HG03354 (cell line): ENCODE measurements at regions not wholly inside any gene's neighbourhood (a gene's known extent, or its start where the extent isn't known, plus 50 kb on each side); places are given as distances from the start of the nearest gene placed in this dataset.
A peak's percentile ranks its signal among the peaks of the same experiment; 100 is the strongest.
"Not testable (repeated sequence)": the region's sequence is repeated elsewhere in the genome, so short reads cannot be mapped to it uniquely, and the experiment has no call there.

Experiments used
- ATAC-seq: cut with Tn5 transposase; IDR thresholded peaks from one replicate; pipeline ENCODE4 v1.9.1; 2021; ENCODE audit warnings: mild to moderate bottlenecking; ENCODE audit not compliant: unreplicated experiment, poor library complexity, severe bottlenecking

DNA sequence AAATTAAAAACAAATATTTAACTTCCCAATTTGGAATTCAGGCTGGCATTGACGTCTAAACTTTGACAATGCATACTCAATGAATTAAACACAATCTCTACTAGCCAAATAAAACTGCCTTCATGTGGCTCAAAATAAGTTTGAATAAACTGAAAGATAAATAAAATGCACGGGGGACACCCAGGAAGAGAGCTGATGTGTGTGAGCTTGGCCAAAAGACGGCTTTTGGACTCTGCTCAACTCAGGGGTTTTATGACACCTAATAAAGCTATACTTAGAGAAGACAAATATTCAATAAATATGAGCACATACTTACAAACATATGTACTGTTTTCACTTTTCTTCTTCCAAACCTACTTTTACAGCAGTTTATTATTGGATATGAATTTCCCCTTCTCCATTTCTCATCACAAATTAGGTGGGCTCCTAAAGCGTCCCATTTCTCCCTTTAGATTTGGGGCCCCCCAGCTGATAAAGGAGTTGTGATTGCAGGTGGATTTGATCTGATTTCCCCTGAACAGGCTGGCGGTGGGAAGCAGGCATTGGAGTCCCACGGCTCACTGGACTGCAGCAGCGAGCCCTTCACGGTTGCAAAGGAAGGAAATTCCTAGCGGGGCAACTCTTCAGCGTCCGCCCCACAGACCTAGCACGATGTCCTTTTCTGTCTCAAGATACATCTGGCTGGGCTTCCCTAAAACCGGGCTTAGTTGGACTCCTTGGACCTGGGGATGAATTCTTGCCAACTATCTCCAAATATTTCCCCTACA lies 79.6 kb downstream of the INSIG1 start:
- ATAC-seq: no peak

GRCh38 chr7:155377838-155378579 lies 79.9 kb upstream of the EN2 start:
- ATAC-seq: no peak

- ATAC-seq: no peak
Measured at GRCh38 chr7:155378580-155378934, 79.4 kb upstream of the EN2 start.

DNA sequence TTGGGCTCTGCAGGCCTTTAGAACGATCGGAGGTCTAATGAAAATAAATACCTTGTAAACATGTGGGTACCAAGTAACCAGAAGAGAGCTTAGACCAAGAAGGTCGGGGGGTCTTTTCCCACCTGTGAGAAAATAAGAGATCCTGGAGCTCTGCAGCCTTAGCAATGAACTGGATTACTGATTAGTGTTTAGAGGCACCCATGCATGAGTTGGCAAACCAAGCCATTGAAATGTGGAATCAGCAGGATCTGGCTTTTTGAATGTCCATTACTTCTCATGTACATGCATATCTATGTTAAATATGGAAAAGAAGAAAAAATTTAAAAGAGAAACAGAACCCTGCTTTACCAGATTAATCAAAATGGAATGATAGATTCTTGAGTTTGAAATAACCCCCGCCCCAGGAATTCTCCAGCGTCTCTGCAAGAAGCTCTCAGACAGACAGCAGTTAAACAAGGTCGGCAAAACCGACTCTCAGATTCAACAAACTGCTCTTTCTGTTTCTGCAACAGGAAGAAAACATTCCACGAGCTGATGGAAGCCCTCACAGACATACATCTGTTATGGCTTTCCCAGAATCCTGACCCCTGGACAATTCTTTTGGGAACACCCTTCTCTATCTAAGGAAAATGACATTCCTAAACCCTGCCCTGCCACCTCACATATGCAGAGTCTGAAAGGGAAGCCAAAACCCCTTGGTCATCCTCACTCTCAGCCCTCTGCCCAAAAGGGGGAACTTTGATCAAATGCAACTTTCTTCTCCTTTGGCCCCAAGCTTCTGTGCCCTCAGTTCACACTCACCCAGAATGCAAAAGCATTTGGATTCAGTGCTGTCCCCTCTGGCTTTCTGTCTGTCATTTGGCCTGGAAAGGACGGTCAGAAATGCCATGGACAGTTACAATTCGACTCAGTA lies 78.7 kb upstream of the EN2 start:
- no peak for ATAC-seq

GRCh38 chr7:155380221-155380861 lies 77.6 kb upstream of the EN2 start:
- ATAC-seq: peak; percentile 84

DNA sequence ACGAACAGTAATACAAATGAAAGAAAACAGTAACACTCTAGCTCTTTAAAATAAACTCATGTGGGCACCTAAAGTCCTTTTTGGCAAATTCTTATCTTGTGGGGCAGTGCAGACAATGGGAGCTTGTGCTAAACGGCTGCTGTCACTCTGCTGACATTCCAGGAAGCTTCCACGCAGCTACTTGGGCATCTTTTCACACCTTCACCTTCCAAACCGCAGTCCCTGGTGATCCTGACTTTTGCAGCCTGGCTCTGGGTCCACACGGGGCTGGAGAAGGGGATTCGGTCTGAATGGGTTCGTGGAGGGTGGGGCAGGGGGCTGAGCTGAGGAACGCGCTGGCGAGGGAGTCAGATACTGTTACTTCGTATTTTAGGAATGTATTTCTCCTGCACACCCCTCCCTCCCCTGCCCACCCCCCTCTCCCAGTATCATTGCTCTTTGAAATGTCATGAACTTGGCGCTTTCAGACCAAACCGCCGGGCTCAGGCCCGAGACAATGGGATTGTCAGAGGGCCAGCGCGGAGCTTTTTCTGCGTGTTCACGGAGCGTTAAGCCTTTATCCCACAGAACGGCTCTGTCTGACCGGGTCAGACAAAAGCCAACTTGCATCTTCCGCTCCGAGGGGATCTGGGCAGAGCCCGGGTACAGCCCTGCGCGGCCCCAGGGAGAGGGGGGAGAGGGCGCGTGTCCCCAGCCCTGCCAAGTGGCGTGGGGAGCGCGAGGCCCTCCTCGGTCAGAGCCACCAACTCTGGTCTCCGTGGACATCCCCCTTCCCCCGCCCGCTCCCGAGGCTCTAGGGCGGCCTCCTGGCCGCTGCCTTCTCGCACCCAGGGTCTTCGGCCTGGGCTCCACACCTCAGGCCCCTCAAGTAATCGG lies 76.7 kb upstream of the EN2 start:
- no peak for ATAC-seq

DNA sequence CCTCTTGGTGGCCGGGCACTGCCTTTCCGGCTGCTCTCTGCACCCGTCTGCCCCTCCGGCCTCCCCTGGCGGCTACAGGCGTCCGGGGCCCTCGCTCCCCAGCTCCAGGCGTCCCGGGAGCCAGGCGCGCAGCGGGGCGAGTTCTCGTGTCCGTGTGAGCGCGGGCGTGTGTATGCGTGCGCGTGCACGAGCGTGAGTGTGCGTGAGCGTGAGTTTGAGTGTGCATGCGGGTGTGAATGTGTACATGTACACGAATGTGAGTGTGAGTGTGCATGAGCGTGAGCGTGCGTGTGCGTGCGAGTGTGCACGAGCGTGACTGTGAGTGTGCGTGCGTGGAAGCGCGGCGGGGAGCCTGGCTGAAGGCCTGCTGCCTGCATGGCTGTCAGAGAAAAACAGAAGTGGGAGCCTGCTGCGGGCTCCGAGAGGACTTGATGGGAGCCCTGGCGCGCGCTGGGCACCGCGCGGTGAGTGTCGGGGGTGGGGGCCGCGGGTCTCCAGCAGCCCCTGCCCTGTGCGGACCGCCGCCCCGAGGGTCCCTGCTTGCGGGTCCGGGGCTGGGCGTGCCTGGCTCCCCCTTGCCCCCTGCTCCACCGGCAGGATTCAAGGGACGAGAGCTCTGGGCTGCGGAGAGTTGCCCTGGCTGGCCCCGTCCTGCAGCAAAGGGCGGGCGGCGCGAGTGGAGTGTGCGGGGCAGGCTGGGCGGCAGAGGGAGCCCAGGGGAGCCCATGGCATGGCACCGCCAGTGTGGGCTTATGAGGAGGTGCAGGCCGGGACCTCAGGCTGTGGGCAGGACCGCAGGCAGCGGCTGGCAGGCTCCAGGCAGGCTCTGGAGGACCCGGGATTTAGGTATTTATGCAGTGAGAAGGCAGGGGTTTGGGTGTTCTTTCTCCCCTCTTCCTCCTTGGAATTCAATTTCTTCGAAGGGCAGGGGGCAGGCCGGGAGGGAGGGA lies 75.8 kb upstream of the EN2 start:
- ATAC-seq: no peak

- no peak for ATAC-seq
Measured at GRCh38 chr7:155382802-155383171, 75.1 kb upstream of the EN2 start.

- no peak for ATAC-seq
Measured at GRCh38 chr7:155383756-155384491, 74.0 kb upstream of the EN2 start.

- ATAC-seq: no peak
Measured at GRCh38 chr7:155384751-155385150, 73.2 kb upstream of the EN2 start.

- not testable (repeated sequence) for ATAC-seq
Measured at GRCh38 chr7:155385182-155385581, 72.7 kb upstream of the EN2 start.

DNA sequence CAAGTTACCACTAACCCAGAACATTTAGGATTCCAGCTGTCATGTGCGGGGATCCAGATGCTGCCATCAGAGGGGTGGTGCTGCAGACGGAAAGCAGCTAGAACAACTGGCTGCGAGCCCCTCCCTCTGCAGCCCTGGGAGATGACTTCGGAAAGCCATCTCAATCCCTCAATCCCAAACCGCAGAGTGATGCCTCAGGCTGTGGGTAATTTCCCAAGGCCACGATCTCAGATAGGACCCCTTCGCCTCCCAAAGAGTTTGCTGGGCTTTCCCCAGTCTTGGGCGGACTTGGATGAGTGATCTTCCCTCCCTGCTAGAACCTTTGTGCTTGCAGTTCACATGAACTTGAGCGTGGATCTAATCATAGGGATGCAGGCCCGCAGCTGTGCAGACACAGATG lies 71.3 kb upstream of the EN2 start:
- no peak for ATAC-seq

GRCh38 chr7:155387066-155387620 lies 70.8 kb upstream of the EN2 start:
- ATAC-seq: no peak

GRCh38 chr7:155388561-155388960 lies 69.4 kb upstream of the EN2 start:
- ATAC-seq: no peak

DNA sequence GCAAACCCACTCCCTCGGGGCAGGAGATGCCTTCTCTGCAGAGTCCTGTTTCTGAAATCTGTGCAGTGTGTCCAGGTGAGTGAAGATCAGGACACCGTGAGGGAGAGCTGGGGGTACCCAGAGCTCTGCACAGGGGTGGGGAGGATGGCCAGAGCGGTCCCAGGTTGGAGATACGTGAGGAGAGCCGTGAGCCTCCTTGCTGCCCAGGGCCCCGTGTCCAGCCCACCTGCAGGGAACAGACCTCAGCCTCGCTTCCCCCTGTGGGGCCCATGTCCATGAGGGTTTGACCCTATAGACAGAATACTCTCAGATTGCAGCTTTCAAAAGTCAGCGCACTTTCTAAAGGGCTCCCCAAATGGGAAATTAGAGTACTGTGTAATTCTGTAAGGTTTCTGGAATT lies 66.5 kb upstream of the EN2 start:
- no peak for ATAC-seq

DNA sequence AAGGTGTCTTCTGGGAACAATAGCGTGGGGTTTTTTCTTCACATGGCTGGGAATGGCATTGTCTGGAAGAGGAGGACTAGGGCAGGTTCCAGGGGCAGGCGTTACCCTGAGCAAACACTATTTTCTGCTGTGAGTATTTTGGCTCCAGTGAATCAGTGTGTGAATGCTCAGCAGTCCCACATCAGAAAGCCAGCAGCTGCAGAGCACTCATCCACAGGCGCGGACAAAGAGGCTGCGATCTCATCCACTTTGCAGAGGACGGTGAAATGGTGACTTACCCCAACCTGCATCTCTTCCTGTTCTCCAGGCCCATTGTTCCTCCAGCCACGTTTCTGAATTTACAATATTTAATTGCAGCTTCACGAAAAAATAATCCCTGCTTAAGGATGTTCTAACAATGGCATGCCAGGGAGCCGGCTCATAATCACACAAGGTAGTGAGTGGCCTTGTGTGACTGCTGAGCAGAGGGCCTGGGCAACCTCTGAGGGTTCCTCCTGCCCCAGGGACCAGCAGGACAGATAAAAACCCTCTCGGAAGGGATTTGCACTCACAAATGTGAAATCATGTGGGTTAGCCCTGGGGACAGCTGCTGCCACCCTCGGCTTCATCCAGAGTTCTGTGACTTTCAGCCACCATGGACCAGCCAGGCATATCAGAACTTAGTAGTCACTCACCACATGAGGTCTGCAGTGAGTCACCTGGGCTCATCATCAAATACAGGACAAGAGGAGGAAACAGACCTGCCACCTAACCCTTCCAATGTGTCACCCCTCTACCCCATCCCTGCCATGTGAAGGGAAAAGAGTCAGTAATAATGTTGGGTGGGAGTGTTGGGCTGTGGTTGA lies 65.0 kb upstream of the EN2 start:
- ATAC-seq: no peak
